GM06990 (cell line): ENCODE measurements at regions not wholly inside any gene's neighbourhood (a gene's known extent, or its start where the extent isn't known, plus 50 kb on each side); places are given as distances from the start of the nearest gene placed in this dataset.

Experiments used
- DNase-seq: peaks from one replicate; pipeline ENCODE4 v3.0.0-alpha.2; 2011; ENCODE audit not compliant: insufficient read length; ENCODE audit errors: extremely low read depth
- H3K27me3 ChIP-seq: replicated peaks from 2 replicates; pipeline ENCODE4 v1.6.0; 2011; ENCODE audit warnings: low read length; ENCODE audit not compliant: control insufficient read depth, insufficient read depth
- H3K36me3 ChIP-seq: 2 replicates; pipeline ENCODE4 v1.5.1; 2011; ENCODE audit warnings: low read length; ENCODE audit not compliant: control insufficient read depth, insufficient read depth
- H3K4me3 ChIP-seq: replicated peaks from 2 replicates; pipeline ENCODE4 v1.5.1; 2011; ENCODE audit warnings: low read depth, mild to moderate bottlenecking, control low read depth, low read length
- TF ChIP-seq, protein P1 (sequence below): IDR thresholded peaks from 2 replicates; pipeline ENCODE4 v1.5.1; 2011; ENCODE audit warnings: low read length, control low read depth, mild to moderate bottlenecking, inconsistent platforms; ENCODE audit not compliant: insufficient read depth, poor library complexity, severe bottlenecking

DNA sequence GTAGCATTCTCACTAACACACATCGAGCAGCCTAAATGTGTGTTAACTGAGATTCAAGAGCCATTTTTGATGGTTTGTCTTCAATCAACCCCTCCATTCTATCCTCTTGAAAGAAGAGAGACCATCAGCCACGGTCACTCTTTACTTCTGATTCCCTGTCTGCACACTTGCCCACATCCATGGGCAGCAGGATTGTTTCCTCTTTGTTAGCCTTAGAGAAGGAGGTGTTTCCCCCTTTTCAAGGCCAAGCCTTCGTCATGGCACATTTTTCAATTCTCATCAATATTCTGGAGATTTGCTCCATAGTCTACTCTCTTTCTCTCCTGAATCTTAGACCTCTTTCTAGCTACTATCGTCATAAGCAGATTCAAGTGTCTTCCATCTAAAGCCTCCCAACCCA is 522.4 kb upstream of the NAALADL2 start:
- TF ChIP-seq, protein P1, sequence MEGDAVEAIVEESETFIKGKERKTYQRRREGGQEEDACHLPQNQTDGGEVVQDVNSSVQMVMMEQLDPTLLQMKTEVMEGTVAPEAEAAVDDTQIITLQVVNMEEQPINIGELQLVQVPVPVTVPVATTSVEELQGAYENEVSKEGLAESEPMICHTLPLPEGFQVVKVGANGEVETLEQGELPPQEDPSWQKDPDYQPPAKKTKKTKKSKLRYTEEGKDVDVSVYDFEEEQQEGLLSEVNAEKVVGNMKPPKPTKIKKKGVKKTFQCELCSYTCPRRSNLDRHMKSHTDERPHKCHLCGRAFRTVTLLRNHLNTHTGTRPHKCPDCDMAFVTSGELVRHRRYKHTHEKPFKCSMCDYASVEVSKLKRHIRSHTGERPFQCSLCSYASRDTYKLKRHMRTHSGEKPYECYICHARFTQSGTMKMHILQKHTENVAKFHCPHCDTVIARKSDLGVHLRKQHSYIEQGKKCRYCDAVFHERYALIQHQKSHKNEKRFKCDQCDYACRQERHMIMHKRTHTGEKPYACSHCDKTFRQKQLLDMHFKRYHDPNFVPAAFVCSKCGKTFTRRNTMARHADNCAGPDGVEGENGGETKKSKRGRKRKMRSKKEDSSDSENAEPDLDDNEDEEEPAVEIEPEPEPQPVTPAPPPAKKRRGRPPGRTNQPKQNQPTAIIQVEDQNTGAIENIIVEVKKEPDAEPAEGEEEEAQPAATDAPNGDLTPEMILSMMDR = no peak
- H3K4me3 ChIP-seq = no peak overlapping the region
- no peaks in the 10 kb centered on the region for H3K27me3 ChIP-seq
- H3K36me3 ChIP-seq = no peaks in the 10 kb centered on the region
- no peak for DNase-seq

DNA sequence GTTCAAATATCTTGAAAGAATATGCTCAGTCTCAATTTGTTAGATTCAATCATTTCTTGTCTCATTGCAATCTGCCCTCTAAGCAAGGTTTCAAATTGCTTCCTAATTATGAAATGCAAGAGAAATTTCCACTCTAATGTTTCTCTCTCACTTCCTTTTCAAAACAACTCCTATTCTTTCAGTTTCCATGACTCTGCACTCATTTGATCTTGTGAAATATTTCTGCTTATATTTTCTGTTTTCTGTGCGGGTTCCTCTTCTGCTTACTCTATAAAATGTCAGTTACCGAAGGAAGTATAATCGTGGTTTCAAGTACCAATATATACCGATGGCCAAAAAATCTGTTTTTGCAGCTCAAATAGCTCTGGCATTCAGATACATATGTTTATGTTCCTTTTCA is 521.9 kb upstream of the NAALADL2 start:
- Histone ChIP-seq H3K4me3 (no peak overlapping the region), H3K27me3 (no peaks in the 10 kb centered on the region), H3K36me3 (no peaks in the 10 kb centered on the region)
- no peak for DNase-seq
- TF ChIP-seq, protein P1 = no peak

DNA sequence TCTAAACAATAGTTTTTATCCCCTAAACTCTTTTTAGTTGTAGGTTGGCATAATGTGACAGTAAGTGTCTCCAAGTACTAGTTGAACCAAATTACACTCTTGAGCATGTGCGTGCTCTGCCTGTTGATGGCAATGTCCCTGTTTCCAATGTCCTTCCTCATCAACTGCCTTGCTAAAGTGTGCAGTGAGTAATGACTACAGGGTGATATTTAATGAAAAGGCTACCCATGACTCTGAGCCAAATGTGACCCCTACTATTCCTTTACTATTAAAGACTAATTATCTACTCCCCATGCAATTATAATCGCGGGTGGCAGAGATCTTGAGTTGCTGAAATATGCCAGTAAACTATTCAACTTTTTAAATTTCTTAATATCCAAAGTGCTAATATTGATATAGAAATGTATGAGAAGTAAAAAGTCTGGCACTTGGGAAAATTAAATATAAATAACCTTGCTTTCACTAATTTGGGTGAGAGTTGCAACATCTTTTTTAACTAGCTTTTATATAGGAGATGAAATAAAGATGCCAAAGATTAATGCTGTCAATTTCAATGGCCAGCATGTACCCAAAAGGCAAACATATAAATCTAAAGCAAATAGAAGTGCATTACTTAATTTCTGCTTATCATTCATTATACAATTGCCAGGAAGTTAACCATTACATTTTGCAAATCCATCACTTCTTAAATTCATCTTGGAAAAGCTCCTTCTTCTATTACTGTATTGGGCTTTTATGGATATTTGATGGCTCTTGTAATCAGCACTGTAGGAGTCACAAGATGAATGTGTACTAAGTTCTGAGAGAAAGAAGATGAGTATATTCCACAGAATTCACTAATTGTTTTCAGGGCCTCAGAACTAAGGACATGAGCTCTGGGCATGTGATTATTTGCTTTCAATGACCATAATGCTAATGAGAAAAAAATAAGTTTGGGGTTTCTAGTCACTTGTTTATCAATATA is 518.2 kb upstream of the NAALADL2 start:
- no peak for DNase-seq
- H3K36me3 ChIP-seq = no peaks in the 10 kb centered on the region
- no peak overlapping the region for H3K4me3 ChIP-seq
- no peaks in the 10 kb centered on the region for H3K27me3 ChIP-seq
- TF ChIP-seq, protein P1 = no peak

DNA sequence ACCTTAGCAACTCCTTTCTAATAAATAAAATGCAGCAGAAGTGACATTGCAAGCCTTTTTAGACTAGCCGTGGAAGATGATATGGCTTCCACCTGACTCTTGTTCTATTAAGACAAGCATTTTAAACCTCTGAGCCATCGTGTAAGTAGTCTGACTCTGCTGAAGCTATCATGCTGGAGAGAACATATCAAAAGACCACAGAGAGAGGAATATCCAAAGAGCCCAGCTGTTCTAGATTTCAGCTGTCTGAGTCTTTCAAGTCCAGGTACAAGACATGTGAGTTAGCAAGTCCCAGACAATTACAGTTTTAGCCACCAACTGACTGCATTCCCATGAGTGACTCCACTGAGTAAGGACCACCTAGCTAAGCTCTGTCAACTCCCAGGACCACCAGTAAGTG is 517.0 kb upstream of the NAALADL2 start:
- DNase-seq = no peak
- Histone ChIP-seq H3K27me3 (no peaks in the 10 kb centered on the region), H3K4me3 (no peak overlapping the region), H3K36me3 (no peaks in the 10 kb centered on the region)
- TF ChIP-seq, protein P1 = no peak

DNA sequence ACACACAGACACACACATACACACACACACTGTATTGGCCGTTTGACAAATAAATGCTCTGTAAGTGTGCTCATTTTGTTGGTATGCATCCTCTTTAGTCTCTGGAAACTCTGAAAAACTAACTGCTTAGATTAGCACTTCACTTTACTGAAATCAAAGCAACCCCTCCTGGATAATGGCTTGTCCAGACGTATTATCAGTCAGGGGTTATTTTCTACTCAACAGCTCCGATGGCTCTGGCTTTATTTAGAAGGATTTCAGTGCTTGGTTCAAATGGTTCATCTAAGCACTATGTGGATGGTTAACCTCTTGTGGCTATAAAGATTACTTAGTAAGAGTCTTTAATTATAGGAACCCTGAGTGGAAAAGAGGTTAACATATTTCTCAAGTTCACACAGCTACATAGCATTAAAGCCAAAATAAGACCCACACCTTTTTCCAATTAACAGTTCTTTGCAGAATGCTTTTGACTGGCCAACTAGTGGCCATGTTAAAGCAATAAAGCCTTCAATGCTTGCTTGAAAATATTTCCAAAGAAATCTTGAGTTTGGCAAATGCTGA is 516.1 kb upstream of the NAALADL2 start:
- Histone ChIP-seq H3K27me3 (no peaks in the 10 kb centered on the region), H3K36me3 (no peaks in the 10 kb centered on the region), H3K4me3 (no peak overlapping the region)
- no peak for DNase-seq
- TF ChIP-seq, protein P1 = no peak
